Naive B cell (primary cell): ENCODE measurements at regions not wholly inside any gene's neighbourhood (a gene's known extent, or its start where the extent isn't known, plus 50 kb on each side); places are given as distances from the start of the nearest gene placed in this dataset.
A peak's percentile ranks its signal among the peaks of the same experiment; 100 is the strongest.
"Not testable (repeated sequence)": the region's sequence is repeated elsewhere in the genome, so short reads cannot be mapped to it uniquely, and the experiment has no call there.

Source experiments
- ATAC-seq, 2 donors: fragments of 150-1000 bp; cut with Tn5 transposase; 2 replicates each; pipeline ENCODE4 v1.10.0; 2021; ENCODE audit warnings: low read depth in 2 of 2, mild to moderate bottlenecking in 2 of 2, moderate library complexity in 2 of 2
- DNase-seq: peaks from one replicate; pipeline ENCODE4 v3.0.0; 2022
- H3K27ac Mint-ChIP-seq, 6 donors: one replicate each; pipeline ENCODE4 v1.8.0; 2020 to 2022; ENCODE audit warnings: mild to moderate bottlenecking in 6 of 6, mixed read lengths in 6 of 6, moderate library complexity in 5 of 6, inconsistent platforms in 2 of 6
- H3K27me3 Mint-ChIP-seq, 3 donors: one replicate each; pipeline ENCODE4 v1.8.0; 2021 to 2022; ENCODE audit warnings: mixed read lengths in 3 of 3, mild to moderate bottlenecking in 1 of 3
- H3K36me3 Mint-ChIP-seq, 2 donors: one replicate each; pipeline ENCODE4 v1.8.0; 2020 to 2022; ENCODE audit warnings: mixed read lengths in 2 of 2, inconsistent platforms in 1 of 2, mild to moderate bottlenecking in 1 of 2
- H3K4me1 Mint-ChIP-seq, 3 donors: one replicate each; pipeline ENCODE4 v1.8.0; 2020 to 2022; ENCODE audit warnings: mixed read lengths in 3 of 3, inconsistent platforms in 1 of 3, mild to moderate bottlenecking in 1 of 3, moderate library complexity in 1 of 3
- H3K4me3 Mint-ChIP-seq, 8 donors: one replicate each; pipeline ENCODE4 v1.8.0; 2020 to 2022; ENCODE audit warnings: mild to moderate bottlenecking in 8 of 8, mixed read lengths in 8 of 8, moderate library complexity in 8 of 8, inconsistent platforms in 2 of 8
- H3K9me3 Mint-ChIP-seq, 7 donors: one replicate each; pipeline ENCODE4 v1.8.0; 2020 to 2022; ENCODE audit warnings: mixed read lengths in 7 of 7, mild to moderate bottlenecking in 5 of 7, inconsistent platforms in 2 of 7, moderate library complexity in 1 of 7

DNA sequence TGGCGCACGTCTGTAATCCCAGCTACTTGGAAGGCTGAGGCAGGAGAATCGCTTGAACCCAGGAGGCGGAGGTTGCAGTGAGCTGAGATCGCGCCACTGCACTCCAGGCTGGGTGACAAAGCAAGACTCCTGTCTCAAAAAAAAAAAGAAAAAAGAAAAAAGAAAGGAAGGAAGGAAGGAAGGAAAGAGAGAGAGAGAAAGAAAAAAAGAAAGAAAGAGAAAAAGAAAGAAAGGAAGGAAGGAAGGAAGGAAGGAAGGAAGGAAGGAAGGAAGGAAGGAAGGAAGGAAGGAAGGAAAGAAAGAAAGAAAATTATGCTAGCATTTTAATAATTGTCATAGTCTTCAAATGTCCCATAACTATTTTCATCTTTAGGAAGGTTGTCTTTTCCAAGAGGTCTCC, 198.7 kb downstream of the TBX18 start:
- H3K4me1 Mint-ChIP-seq, DNase-seq, H3K36me3 Mint-ChIP-seq, H3K27ac Mint-ChIP-seq, H3K4me3 Mint-ChIP-seq, ATAC-seq, H3K27me3 Mint-ChIP-seq: not testable (repeated sequence)
- peaks cover 5 to 26% (median 6%) of the 10 kb centered on the region in 7 donors for H3K9me3 Mint-ChIP-seq

- no peaks in the 10 kb centered on the region for H3K27me3 Mint-ChIP-seq
- DNase-seq (no peak), ATAC-seq (no peak)
- no peaks in the 10 kb centered on the region for H3K4me1 Mint-ChIP-seq
- no peak overlapping the region for H3K4me3 Mint-ChIP-seq
- no peak overlapping the region for H3K27ac Mint-ChIP-seq
- H3K9me3 Mint-ChIP-seq = peaks cover 0 to 13% (median 2%) of the 10 kb centered on the region in 7 donors
- H3K36me3 Mint-ChIP-seq = no peaks in the 10 kb centered on the region
Observed at GRCh38 chr6:84560436-84561390, 203.7 kb downstream of the TBX18 start.

- no peak overlapping the region for H3K4me3 Mint-ChIP-seq
- DNase-seq = no peak
- no peaks in the 10 kb centered on the region for H3K36me3 Mint-ChIP-seq
- no peaks in the 10 kb centered on the region for H3K27me3 Mint-ChIP-seq
- H3K4me1 Mint-ChIP-seq = no peaks in the 10 kb centered on the region
- no peak overlapping the region for H3K27ac Mint-ChIP-seq
- peaks cover under 1 to 8% (median 4%) of the 10 kb centered on the region in 7 donors for H3K9me3 Mint-ChIP-seq
- ATAC-seq = no peak
Observed at GRCh38 chr6:84556541-84557335, 207.7 kb downstream of the TBX18 start.

DNA sequence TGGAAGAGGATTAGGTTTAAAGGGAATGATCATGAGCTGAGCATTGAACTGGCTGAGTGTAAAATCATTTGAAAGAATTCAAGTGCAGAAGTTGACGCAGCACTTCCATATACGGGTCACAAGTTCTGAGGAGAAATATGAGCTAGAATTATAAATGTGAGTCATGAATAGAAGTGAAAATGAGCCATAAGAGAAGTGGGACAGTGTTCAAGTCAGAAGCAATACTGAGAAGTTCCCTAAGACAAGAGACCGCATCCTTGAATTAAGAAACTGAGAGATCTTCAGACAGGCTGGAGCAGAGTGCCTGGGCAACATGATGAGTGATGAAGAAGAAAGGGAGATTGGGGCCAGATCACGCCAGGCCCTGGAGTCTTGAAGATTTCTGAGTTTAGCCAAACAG, 209.7 kb downstream of the TBX18 start:
- no peak for DNase-seq
- Mint-ChIP-seq H3K9me3 (peaks cover 2 to 12% (median 7%) of the 10 kb centered on the region in 7 donors), H3K36me3 (no peaks in the 10 kb centered on the region), H3K4me3 (no peak overlapping the region), H3K27me3 (no peaks in the 10 kb centered on the region), H3K27ac (no peak overlapping the region), H3K4me1 (no peaks in the 10 kb centered on the region)
- ATAC-seq = no peak

- Mint-ChIP-seq H3K36me3 (no peaks in the 10 kb centered on the region), H3K4me1 (no peaks in the 10 kb centered on the region), H3K9me3 (peaks cover 3 to 12% (median 7%) of the 10 kb centered on the region in 7 donors), H3K4me3 (no peak overlapping the region), H3K27ac (no peak overlapping the region), H3K27me3 (no peaks in the 10 kb centered on the region)
- no peak for ATAC-seq
- DNase-seq = no peak
Observed at GRCh38 chr6:84554074-84554473, 210.3 kb downstream of the TBX18 start.

- H3K9me3 Mint-ChIP-seq = peaks cover 3 to 12% (median 7%) of the 10 kb centered on the region in 7 donors
- no peak overlapping the region for H3K4me3 Mint-ChIP-seq
- H3K27me3 Mint-ChIP-seq = no peaks in the 10 kb centered on the region
- H3K4me1 Mint-ChIP-seq = no peaks in the 10 kb centered on the region
- no peak for ATAC-seq
- DNase-seq = no peak
- no peak overlapping the region for H3K27ac Mint-ChIP-seq
- no peaks in the 10 kb centered on the region for H3K36me3 Mint-ChIP-seq
Observed at GRCh38 chr6:84553527-84553926, 210.9 kb downstream of the TBX18 start.

DNA sequence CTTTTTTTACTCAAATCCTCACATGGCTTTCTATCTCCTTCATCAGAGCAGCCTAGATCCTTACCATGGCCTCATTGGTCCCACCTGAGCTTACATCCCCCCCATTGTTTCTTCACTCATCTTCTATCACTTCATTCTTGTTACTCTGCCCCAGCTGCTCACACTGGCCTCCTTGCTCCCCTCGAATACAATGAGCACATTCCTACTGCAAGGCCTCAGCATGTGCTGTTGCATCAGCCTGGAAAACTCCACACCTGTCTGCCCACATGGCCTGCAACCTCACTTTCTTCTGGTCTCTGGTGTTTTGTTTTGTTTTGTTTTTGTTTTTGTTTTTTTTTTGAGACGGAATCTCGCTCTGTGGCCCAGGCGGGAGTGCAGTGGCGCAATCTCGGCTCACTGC, 212.6 kb downstream of the TBX18 start:
- Mint-ChIP-seq H3K4me3 (no peak overlapping the region), H3K27me3 (no peaks in the 10 kb centered on the region), H3K27ac (no peak overlapping the region), H3K9me3 (peaks cover 3 to 12% (median 7%) of the 10 kb centered on the region in 7 donors), H3K4me1 (no peaks in the 10 kb centered on the region), H3K36me3 (no peaks in the 10 kb centered on the region)
- DNase-seq (no peak), ATAC-seq (no peak)

DNA sequence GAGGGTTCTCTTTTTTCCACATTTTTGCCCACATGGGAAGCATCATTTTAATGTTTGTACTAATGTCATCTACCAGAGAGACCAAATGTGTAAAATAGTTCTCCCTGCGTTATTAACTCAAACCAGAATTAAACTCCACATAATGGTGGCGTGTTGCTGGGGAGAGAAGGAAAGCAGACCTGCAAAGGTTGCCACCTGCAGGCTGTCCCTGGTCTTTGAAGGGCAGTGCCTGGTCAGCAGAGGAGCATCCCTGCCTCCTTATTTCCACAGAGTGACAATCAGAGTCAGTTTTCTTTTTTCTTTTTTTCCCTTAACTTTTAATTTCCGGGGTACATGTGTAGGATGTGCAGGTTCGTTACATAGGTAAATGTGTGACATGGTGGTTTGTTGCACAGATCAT, 214.5 kb downstream of the TBX18 start:
- Mint-ChIP-seq H3K9me3 (peaks cover 2 to 12% (median 7%) of the 10 kb centered on the region in 7 donors), H3K27me3 (no peaks in the 10 kb centered on the region), H3K27ac (no peak overlapping the region), H3K4me3 (peak overlapping the region in 1 of 8 donors; percentile 34), H3K4me1 (no peaks in the 10 kb centered on the region), H3K36me3 (no peaks in the 10 kb centered on the region)
- ATAC-seq (no peak), DNase-seq (no peak)

GRCh38 chr6:84547341-84547801, 217.0 kb downstream of the TBX18 start:
- Mint-ChIP-seq H3K27me3 (no peaks in the 10 kb centered on the region), H3K27ac (no peak overlapping the region)
- no peak for ATAC-seq

DNA sequence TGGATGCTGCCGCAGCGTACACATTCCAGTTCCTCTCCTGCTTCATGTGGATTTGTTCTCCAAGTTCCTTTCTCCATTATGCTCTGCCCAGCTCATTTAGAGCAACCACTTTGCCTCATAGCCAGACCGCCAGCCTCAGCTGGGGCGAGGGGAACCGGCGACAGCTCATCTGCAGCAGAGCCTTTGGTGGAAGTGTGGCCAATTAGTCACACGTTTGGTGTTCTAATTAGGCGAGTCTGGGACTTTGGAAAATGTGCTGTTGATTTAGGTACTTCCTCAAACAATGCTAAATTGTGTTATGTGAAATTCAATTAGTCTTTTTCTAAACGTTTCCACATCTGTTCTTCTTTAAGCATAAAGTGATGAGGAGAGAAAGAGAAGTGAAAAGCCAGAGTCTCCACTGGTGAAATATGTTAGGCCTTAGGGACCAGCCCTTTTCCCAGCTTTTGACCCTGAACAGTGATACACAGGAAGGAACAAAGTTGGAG, 217.9 kb downstream of the TBX18 start:
- Mint-ChIP-seq H3K4me1 (no peaks in the 10 kb centered on the region), H3K36me3 (no peaks in the 10 kb centered on the region), H3K9me3 (peaks cover 3 to 21% (median 7%) of the 10 kb centered on the region in 7 donors), H3K27ac (no peak overlapping the region), H3K4me3 (no peak overlapping the region), H3K27me3 (no peaks in the 10 kb centered on the region)
- DNase-seq (no peak), ATAC-seq (no peak)

More at GRCh38 chr6:84547341-84547801, 217.0 kb downstream of the TBX18 start:
- Mint-ChIP-seq H3K4me1 (no peaks in the 10 kb centered on the region), H3K4me3 (no peak overlapping the region), H3K36me3 (no peaks in the 10 kb centered on the region), H3K9me3 (peaks cover 4 to 15% (median 7%) of the 10 kb centered on the region in 7 donors)
- no peak for DNase-seq

DNA sequence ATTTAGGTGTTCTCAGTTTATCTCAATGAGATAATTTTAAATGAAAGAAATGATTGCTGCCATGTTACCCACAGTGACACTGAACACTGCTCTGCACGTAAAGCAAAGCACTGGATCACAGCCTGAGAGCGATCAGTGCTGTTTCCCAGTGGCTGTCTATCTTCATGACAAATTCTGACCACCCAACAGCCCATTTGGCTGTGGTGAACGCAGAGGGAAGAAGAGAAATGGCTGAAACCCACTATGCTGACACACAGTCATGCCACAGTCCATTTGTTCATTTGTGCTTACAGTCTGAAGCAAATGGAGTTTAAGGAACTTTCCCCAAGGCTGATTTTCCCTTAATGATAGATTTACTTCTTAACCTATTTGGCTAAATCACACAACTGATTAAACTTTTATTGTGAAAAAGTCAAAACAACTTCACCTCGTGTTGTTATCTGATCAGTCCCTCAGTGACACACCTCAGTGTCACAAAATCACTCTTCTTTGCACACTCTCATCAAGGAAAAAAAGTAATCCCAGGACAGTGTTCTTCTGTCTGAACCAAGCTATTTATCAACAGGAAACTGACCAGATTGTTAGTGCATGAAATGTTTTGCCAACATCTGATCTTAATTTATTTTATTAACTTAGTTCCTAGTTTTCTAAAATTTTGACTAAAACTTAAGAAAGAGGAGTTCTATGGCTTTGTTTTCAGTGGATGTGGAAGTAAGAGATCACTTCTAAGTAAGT, 225.1 kb downstream of the TBX18 start:
- H3K4me1 Mint-ChIP-seq = no peaks in the 10 kb centered on the region
- no peak for ATAC-seq
- H3K4me3 Mint-ChIP-seq = no peak overlapping the region
- H3K36me3 Mint-ChIP-seq = no peaks in the 10 kb centered on the region
- no peak for DNase-seq
- H3K27ac Mint-ChIP-seq = no peak overlapping the region
- no peaks in the 10 kb centered on the region for H3K27me3 Mint-ChIP-seq
- H3K9me3 Mint-ChIP-seq = peaks cover 0 to 20% (median 6%) of the 10 kb centered on the region in 7 donors

DNA sequence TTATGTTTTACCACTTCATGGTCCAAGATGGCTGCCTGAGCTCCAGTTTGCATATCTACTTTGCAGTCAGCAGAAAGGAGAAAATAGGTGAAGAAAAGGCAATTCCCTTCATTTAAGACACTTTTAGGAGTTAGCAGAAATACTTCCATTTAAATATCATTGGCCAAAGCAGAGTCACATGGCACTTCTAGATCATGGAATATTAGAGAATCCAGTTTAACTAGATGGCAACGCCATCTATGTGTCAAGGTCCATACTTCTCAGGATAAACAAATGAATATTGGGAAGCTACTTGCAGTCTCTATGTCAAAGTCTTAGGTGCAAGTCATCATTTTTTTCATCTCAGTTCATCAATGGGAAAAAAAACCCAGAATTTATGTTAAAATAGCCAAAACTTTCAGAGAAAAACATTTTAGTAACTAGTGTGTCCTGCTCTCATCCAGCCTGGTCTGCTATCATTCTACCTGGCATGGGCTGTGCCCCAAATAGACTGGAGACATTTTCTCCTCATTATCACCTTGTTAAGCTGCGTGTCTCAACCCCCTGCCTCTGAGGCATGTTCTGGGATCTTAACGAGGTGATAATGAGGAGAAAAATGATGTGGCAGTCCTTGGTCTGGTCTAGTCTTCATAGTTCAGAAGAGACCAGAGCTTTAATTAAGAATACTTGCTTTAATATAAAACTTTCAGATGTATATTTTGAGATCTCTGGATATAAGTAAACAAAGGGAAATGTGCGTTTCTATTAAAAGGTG, 227.3 kb downstream of the TBX18 start:
- H3K4me1 Mint-ChIP-seq = no peaks in the 10 kb centered on the region
- no peak overlapping the region for H3K27ac Mint-ChIP-seq
- no peak overlapping the region for H3K4me3 Mint-ChIP-seq
- ATAC-seq (no peak), DNase-seq (no peak)
- H3K27me3 Mint-ChIP-seq = no peaks in the 10 kb centered on the region
- H3K36me3 Mint-ChIP-seq = no peaks in the 10 kb centered on the region
- H3K9me3 Mint-ChIP-seq = peaks cover 0 to 7% (median 2%) of the 10 kb centered on the region in 7 donors
